Suprapubic skin (tissue), 4 donors: ENCODE measurements at regions not wholly inside any gene's neighbourhood (a gene's known extent, or its start where the extent isn't known, plus 50 kb on each side); places are given as distances from the start of the nearest gene placed in this dataset.

ENCODE experiments used
- CTCF ChIP-seq, 2 donors: fragments of 200-600 bp in 1 of 2; fragments of 450-650 bp in 1 of 2; sonication (generic) in 1 of 2; IDR thresholded peaks; one replicate each; pipeline ENCODE4 v1.5.1; 2016 to 2019; ENCODE audit warnings: antibody characterized with exemption in 2 of 2, mild to moderate bottlenecking in 1 of 2, moderate library complexity in 1 of 2
- EP300 ChIP-seq: sonication (generic); formaldehyde crosslinking; IDR thresholded peaks from one replicate; pipeline ENCODE4 v1.6.1; 2017; ENCODE audit warnings: antibody characterized with exemption
- POLR2A ChIP-seq, 2 donors: fragments of 450-650 bp; IDR thresholded peaks; one replicate each; pipeline ENCODE4 v1.6.1; 2017; ENCODE audit warnings: antibody characterized with exemption in 2 of 2, mild to moderate bottlenecking in 2 of 2, moderate library complexity in 2 of 2
- POLR2AphosphoS5 ChIP-seq, 3 donors: sonication (generic); formaldehyde crosslinking; IDR thresholded peaks; one replicate each; pipeline ENCODE4 v1.6.1; 2017; ENCODE audit warnings: antibody characterized with exemption in 3 of 3

GRCh38 chr13:97074618-97075017 lies 80.3 kb upstream of the OXGR1 start:
- TF ChIP-seq EP300 = no peak
- no peak for TF ChIP-seq CTCF (IDR thresholded peaks at IDR 0.05)
- no peak for TF ChIP-seq POLR2A (IDR thresholded peaks at IDR 0.05)
- TF ChIP-seq POLR2AphosphoS5 (IDR thresholded peaks at IDR 0.05) = no peak
